ENCODE measurements at regions not wholly inside any gene's neighbourhood (a gene's known extent, or its start where the extent isn't known, plus 50 kb on each side); places are given as distances from the start of the nearest gene placed in this dataset.

GRCh38 chr5:33287242-33287641 lies 153.5 kb upstream of the TARS1 start:
- TF ChIP-seq CTCF (optimal IDR thresholded peaks at IDR 0.05 in 1 of 3, IDR thresholded peaks at IDR 0.05 in 1 of 3, conservative IDR thresholded peaks at IDR 0.05 in 1 of 3; ENCODE audit: extremely low read depth in 1 of 3, insufficient read depth in 2 of 3, low read length in 3 of 3), result no peak
- no peak for TF ChIP-seq EZH2 (IDR thresholded peaks at IDR 0.05; ENCODE audit: low read length)
